BE2C (cell line): ENCODE measurements at regions not wholly inside any gene's neighbourhood (a gene's known extent, or its start where the extent isn't known, plus 50 kb on each side); places are given as distances from the start of the nearest gene placed in this dataset.
A peak's percentile ranks its signal among the peaks of the same experiment; 100 is the strongest.

Experiments
- DNase-seq: peaks from one replicate; pipeline ENCODE4 v3.0.0-alpha.2; 2020
- H3K27me3 ChIP-seq: fragments of 250-450 bp; sonication (Bioruptor Pico); 2 replicates; pipeline ENCODE4 v1.5.1; 2020; ENCODE audit warnings: mild to moderate bottlenecking
- H3K36me3 ChIP-seq: fragments of 250-450 bp; sonication (Bioruptor Pico); 2 replicates; pipeline ENCODE4 v1.5.1; 2020; ENCODE audit warnings: mild to moderate bottlenecking
- H3K4me1 ChIP-seq: fragments of 250-450 bp; sonication (Bioruptor Pico); 2 replicates; pipeline ENCODE4 v1.5.1; 2020
- H3K4me3 ChIP-seq: 2 replicates; pipeline ENCODE4 v1.5.1; 2011; ENCODE audit warnings: low read depth, low read length
- H3K9me3 ChIP-seq: fragments of 250-450 bp; sonication (Bioruptor Pico); 2 replicates; pipeline ENCODE4 v1.5.1; 2020
- TF ChIP-seq, protein P1 (sequence below): IDR thresholded peaks from 2 replicates; pipeline ENCODE4 v1.5.1; 2012; ENCODE audit warnings: mild to moderate bottlenecking, low read depth, low read length

DNA sequence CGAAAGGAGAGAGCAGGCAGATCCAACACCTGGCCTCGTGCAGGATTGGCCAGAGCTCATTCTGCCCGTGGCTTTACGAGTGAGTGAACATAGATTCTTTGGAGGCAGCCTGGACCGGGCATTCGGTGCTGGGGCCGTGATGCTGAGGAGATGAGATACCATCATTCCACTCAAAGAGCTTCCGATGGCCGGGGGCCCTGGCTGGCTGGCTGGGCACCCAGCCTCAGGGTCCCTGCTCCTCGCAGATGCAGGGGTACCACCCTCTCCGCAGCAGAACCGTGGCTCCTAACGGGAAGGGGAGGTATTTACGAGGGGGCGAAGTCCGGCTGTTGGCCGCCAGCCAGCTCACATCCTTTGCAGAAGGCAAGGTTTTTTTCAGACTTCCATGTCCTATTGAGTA, 66.1 kb upstream of the FOXF1 start:
- H3K36me3 ChIP-seq, result no peaks in the 10 kb centered on the region
- no peaks in the 10 kb centered on the region; the same call in 1 of the 2 replicates for H3K4me1 ChIP-seq
- no peaks in the 10 kb centered on the region for H3K9me3 ChIP-seq
- peak; percentile 34 for DNase-seq
- H3K27me3 ChIP-seq, result no peaks in the 10 kb centered on the region; the same call in 1 of the 2 replicates
- peak overlapping the region; percentile 38; the same call in 1 of the 2 replicates for H3K4me3 ChIP-seq
- TF ChIP-seq, protein P1, sequence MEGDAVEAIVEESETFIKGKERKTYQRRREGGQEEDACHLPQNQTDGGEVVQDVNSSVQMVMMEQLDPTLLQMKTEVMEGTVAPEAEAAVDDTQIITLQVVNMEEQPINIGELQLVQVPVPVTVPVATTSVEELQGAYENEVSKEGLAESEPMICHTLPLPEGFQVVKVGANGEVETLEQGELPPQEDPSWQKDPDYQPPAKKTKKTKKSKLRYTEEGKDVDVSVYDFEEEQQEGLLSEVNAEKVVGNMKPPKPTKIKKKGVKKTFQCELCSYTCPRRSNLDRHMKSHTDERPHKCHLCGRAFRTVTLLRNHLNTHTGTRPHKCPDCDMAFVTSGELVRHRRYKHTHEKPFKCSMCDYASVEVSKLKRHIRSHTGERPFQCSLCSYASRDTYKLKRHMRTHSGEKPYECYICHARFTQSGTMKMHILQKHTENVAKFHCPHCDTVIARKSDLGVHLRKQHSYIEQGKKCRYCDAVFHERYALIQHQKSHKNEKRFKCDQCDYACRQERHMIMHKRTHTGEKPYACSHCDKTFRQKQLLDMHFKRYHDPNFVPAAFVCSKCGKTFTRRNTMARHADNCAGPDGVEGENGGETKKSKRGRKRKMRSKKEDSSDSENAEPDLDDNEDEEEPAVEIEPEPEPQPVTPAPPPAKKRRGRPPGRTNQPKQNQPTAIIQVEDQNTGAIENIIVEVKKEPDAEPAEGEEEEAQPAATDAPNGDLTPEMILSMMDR, result no peak

DNA sequence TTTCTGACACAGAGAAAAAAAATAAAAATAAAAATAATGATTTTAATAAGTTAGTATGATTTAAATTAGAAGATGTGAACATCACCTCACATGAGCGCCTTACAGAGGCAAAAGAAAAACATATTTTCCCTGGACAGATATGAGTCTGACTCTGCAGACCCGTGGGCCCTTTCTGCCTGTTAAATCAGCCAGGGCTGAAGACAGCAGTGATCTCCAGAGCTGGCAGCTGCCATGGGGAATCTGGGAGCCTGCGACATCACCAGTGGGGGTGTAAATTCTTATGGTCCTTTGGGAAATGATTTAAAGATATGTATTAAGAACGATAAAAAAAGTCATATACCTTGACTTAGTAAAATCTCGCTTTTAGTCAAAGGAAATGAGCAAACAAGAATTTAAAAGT, 65.7 kb upstream of the FOXF1 start:
- H3K4me3 ChIP-seq, result peak overlapping the region; percentile 38; the same call in 1 of the 2 replicates
- no peaks in the 10 kb centered on the region for H3K9me3 ChIP-seq
- no peaks in the 10 kb centered on the region; the same call in 1 of the 2 replicates for H3K27me3 ChIP-seq

DNA sequence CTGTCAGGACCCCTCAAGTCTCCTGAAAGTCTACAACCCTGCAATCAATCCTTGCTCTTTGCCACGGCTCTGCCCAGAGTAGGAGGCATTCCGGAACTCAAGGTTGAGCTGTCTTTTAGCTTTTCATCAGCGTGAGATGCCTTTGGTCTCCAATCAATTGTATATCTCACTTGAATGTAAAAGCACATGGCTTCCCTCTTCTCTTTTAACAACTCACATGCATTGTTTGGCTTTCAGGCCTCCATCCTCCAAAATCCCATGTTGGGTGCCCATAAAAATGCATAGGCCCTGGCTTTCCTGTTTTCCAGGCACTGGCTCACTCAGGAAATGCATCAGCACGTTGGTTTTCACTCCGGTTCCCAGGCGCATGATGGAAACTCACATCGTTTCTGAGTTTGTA, 64.0 kb upstream of the FOXF1 start:
- H3K27me3 ChIP-seq, result no peaks in the 10 kb centered on the region
- no peaks in the 10 kb centered on the region for H3K36me3 ChIP-seq

More for the DNA sequence above, 65.7 kb upstream of the FOXF1 start:
- DNase-seq, result no peak
- no peaks in the 10 kb centered on the region for H3K36me3 ChIP-seq
- TF ChIP-seq, protein P1, result no peak
- H3K4me1 ChIP-seq, result no peaks in the 10 kb centered on the region; the same call in 1 of the 2 replicates

DNA sequence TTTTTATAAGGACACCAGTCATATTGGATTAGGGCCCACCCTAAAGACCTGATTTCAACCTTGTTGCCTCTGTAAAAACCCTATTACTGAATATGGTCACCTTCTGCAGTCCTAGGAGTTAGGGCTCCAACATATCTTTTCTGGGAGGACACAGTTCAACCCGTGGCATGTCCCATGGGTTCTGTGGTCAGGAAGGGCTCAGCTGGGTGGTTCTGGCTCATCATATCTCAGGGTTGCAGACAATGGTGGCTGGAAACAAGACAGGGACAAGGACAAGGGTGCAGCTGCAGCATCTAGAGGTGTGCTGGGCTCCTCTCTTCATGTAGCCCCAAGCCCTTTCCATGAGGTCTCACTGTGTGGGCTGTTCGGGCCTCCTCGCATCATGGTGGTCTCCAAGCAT, 63.1 kb upstream of the FOXF1 start:
- Histone ChIP-seq H3K36me3 (no peaks in the 10 kb centered on the region), H3K27me3 (no peaks in the 10 kb centered on the region), H3K4me1 (no peaks in the 10 kb centered on the region; the same call in 1 of the 2 replicates), H3K4me3 (no peak overlapping the region), H3K9me3 (no peaks in the 10 kb centered on the region)
- DNase-seq, result no peak
- TF ChIP-seq, protein P1, result no peak

More for the DNA sequence above, 64.0 kb upstream of the FOXF1 start:
- TF ChIP-seq, protein P1, result no peak
- DNase-seq, result no peak
- Histone ChIP-seq H3K4me1 (no peaks in the 10 kb centered on the region; the same call in 1 of the 2 replicates), H3K9me3 (no peaks in the 10 kb centered on the region), H3K4me3 (no peak overlapping the region)

DNA sequence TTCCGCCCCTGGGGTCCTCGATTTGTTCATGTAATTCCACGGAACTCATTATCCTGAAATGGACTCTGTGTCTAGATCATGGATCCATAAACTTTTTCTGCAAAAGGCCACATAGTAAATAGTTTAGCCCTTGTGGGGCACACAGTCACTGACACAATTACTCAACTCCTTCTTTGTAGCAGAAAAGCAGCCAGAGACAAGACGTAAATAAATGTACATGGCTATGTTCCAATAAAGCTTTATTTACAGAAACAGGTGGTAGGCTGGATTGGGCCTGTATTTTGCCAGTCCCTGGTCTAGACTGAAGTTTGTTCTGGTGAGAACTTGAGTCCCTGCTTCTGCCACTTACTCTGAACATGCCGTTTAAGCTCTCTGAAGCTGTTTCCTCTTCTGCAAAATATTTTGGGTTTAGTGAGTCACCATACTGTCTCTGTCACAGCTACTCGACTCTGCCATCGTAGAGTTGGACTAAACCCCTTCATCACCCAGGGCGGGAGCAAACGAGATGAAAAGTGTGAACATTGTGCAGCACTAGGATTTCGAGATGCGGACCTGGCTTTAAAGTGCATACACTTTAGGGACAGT, 61.9 kb upstream of the FOXF1 start:
- Histone ChIP-seq H3K4me3 (no peak overlapping the region), H3K4me1 (no peaks in the 10 kb centered on the region; the same call in 1 of the 2 replicates), H3K9me3 (no peaks in the 10 kb centered on the region), H3K36me3 (no peaks in the 10 kb centered on the region), H3K27me3 (no peaks in the 10 kb centered on the region)
- TF ChIP-seq, protein P1, result no peak
- no peak for DNase-seq

DNA sequence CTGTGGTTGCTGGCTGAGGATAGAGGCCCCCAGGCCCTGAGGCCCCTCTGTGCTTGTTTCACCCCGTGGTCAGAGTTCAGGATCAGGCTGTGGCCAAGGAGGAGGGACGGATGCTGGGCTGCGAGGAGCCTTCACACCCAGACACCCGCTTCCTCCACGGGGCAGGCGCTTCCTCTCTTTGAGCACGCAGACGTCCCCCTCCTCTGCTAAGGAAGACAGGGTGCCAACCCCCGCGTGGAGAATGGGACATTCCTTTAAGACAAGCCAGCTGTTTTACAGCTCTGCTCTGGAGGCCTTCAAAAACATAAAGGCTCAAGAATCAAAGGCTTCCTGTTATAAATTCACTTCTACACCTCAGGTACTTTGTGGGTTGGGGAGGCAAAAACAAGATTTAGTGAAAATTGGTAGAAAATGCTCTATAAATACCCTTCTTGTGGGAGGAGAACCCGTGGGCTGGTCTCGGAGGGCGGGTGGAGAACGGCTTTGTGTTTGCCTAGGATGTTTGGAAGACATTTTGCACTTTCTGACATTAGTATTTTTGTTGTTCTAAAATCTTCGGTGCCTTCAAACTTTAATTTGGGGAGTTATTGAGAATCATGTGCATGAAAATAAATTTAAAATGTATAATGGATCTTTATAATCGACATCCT, 60.8 kb upstream of the FOXF1 start:
- TF ChIP-seq, protein P1, result no peak
- Histone ChIP-seq H3K36me3 (no peaks in the 10 kb centered on the region), H3K9me3 (no peaks in the 10 kb centered on the region), H3K4me1 (no peaks in the 10 kb centered on the region; the same call in 1 of the 2 replicates), H3K27me3 (no peaks in the 10 kb centered on the region), H3K4me3 (no peak overlapping the region)
- DNase-seq, result no peak
